Adrenal gland (tissue), 9 donors: ENCODE measurements at regions not wholly inside any gene's neighbourhood (a gene's known extent, or its start where the extent isn't known, plus 50 kb on each side); places are given as distances from the start of the nearest gene placed in this dataset.
"Not testable (repeated sequence)": the region's sequence is repeated elsewhere in the genome, so short reads cannot be mapped to it uniquely, and the experiment has no call there.

Experiments used
- DNase-seq, 7 donors: peaks; one replicate each; pipeline ENCODE4 v3.0.0-alpha.2; 2019 to 2020
- H3K27ac ChIP-seq, 5 donors: fragments of 200-600 bp; sonication (generic) in 4 of 5; 1 replicate in 3 of 5; 2 replicates in 2 of 5; pipeline versions ENCODE4 v1.5.1 to v1.8.0; 2016 to 2020; ENCODE audit warnings: mild to moderate bottlenecking in 1 of 5
- H3K27me3 ChIP-seq: fragments of 200-600 bp; 2 replicates; pipeline ENCODE4 v1.8.0; 2021
- H3K36me3 ChIP-seq, 2 donors: fragments of 200-600 bp; replicated peaks in 1 of 2; 1 replicate in 1 of 2; 2 replicates in 1 of 2; pipeline versions ENCODE4 v1.5.1 to v1.8.0; 2018 to 2022
- H3K4me1 ChIP-seq, 2 donors: fragments of 200-600 bp; replicated peaks in 1 of 2; 1 replicate in 1 of 2; 2 replicates in 1 of 2; pipeline versions ENCODE4 v1.5.1 to v1.8.0; 2018 to 2021
- H3K4me3 ChIP-seq, 4 donors: fragments of 200-600 bp; sonication (generic) in 3 of 4; one replicate each; pipeline ENCODE4 v1.5.1; 2016 to 2018
- H3K9me3 ChIP-seq, 3 donors: fragments of 200-600 bp; sonication (generic) in 1 of 3; replicated peaks in 1 of 3; 1 replicate in 2 of 3; 2 replicates in 1 of 3; pipeline versions ENCODE4 v1.5.1 to v1.8.0; 2016 to 2021
- POLR2A ChIP-seq, 2 donors: fragments of 450-650 bp; IDR thresholded peaks; one replicate each; pipeline ENCODE4 v1.6.1; 2017; ENCODE audit warnings: antibody characterized with exemption in 2 of 2, mild to moderate bottlenecking in 2 of 2, moderate library complexity in 1 of 2
- WGBS, 4 donors: extraction: QIAGEN DNeasy Blood & Tissue Kit in 2 of 4; methylation state at CpG; one replicate each; pipeline versions ENCODE4 v1.1.5 to v1.1.7; 2013 to 2017; 5-methylcytosine and 5-hydroxymethylcytosine counted together
- intact Hi-C, 2 donors: fragments of 100-400 bp; cut with DNase I; formaldehyde crosslinking; loops; one replicate each; pipeline versions ENCODE4 v1.14.1 to v1.15.0; 2022 to 2023
- TF ChIP-seq, protein P1 (sequence below), 6 experiments: fragments of 450-650 bp in 4 of 6; fragments of 200-600 bp in 2 of 6; sonication (generic) in 1 of 6; IDR thresholded peaks; 1 replicate in 5 of 6; 2 replicates in 1 of 6; pipeline versions ENCODE4 v1.5.1 to v1.8.0; 2016 to 2021; ENCODE audit warnings: antibody characterized with exemption in 6 of 6, mild to moderate bottlenecking in 2 of 6, moderate library complexity in 1 of 6
- donor health status: healthy with polysubstance abuse.
- donor health status: Bipolar disorder and iron deficiency.
- donor health status: DM: yes; HTN: yes; CAD: no.
- donor health status: DM: no; HTN: no; CAD: no.
- donor health status: DM: no; HTN: no; CAD: no.

DNA sequence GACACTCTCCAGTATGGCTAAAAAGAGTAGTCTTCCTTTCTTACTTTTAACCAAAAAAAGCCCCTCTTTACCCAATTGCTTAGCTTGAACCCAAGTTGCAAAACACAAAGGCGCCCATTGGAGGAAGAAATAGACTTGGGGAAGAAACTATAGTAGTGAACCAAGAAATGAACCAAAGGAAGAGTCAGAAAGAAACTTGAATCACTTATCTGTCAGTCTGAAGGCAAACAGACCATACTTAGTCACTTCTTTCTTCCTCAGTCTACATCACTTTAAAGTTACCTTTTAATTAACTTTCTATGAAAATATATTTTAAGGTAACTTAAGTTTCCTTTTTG is 161.4 kb upstream of the GIMD1 start:
- intact Hi-C loops = no loop called here
- TF ChIP-seq, protein P1, sequence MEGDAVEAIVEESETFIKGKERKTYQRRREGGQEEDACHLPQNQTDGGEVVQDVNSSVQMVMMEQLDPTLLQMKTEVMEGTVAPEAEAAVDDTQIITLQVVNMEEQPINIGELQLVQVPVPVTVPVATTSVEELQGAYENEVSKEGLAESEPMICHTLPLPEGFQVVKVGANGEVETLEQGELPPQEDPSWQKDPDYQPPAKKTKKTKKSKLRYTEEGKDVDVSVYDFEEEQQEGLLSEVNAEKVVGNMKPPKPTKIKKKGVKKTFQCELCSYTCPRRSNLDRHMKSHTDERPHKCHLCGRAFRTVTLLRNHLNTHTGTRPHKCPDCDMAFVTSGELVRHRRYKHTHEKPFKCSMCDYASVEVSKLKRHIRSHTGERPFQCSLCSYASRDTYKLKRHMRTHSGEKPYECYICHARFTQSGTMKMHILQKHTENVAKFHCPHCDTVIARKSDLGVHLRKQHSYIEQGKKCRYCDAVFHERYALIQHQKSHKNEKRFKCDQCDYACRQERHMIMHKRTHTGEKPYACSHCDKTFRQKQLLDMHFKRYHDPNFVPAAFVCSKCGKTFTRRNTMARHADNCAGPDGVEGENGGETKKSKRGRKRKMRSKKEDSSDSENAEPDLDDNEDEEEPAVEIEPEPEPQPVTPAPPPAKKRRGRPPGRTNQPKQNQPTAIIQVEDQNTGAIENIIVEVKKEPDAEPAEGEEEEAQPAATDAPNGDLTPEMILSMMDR (IDR thresholded peaks at IDR 0.05) = no peak
- no peak for TF ChIP-seq POLR2A (IDR thresholded peaks at IDR 0.05)
- no peak for DNase-seq
- Histone ChIP-seq H3K27ac (no peak overlapping the region), H3K4me1 (no peaks in the 10 kb centered on the region), H3K9me3 (no peaks in the 10 kb centered on the region), H3K27me3 (no peaks in the 10 kb centered on the region), H3K36me3 (no peaks in the 10 kb centered on the region), H3K4me3 (no peak overlapping the region)
- 68 to 78% (median 72%) methylated on average over 1 of the region's 1 CpG for WGBS, 4 donors

DNA sequence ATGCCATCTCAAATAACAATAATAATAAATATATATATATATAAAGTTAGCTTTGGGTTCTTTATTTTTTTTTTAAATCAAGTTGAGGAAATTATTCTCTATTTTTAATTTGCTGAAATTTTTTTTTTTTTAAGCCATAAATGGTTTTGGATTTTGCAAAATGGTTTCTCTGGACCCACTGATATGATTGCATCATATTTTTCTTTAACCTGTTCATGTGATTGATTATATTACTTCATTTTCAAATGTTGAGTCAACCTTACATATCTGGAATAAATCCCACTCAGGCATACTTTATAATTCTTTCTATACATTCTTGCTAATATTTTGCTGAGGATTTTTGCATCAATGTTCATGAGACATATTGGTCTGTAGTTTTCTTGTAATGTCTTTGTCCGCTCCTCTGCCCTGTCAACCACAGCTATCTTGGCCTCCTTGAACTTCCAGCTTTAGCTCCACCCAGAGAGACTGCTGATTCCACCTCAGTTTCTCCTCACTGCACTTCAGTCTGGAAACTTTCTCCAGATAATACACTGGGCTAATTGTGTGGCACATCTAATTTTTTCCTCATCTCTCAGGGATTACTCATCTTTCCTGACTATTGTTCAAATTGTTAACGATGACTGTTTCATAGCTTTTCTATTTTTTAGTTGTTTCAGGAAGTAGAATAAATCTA is 160.9 kb upstream of the GIMD1 start:
- no peak for DNase-seq
- intact Hi-C loops = no loop called here
- WGBS, 4 donors = 77 to 80% (median 79%) methylated on average over 2 of the region's 2 CpGs
- H3K9me3 ChIP-seq = no peaks in the 10 kb centered on the region
- no peaks in the 10 kb centered on the region for H3K4me1 ChIP-seq
- no peak overlapping the region for H3K4me3 ChIP-seq
- H3K27ac ChIP-seq = no peak overlapping the region
- no peaks in the 10 kb centered on the region for H3K27me3 ChIP-seq
- no peaks in the 10 kb centered on the region for H3K36me3 ChIP-seq
- no peak for TF ChIP-seq POLR2A (IDR thresholded peaks at IDR 0.05)
- TF ChIP-seq, protein P1 (IDR thresholded peaks at IDR 0.05) = no peak

GRCh38 chr4:106527316-106527715 is 158.7 kb upstream of the GIMD1 start:
- H3K9me3 ChIP-seq = no peaks in the 10 kb centered on the region
- 80 to 99% (median 89%) methylated on average over 2 of the region's 2 CpGs for WGBS, 4 donors
- intact Hi-C loops = no loop called here
- TF ChIP-seq POLR2A (IDR thresholded peaks at IDR 0.05) = no peak
- no peaks in the 10 kb centered on the region for H3K4me1 ChIP-seq
- H3K27me3 ChIP-seq = no peaks in the 10 kb centered on the region
- H3K27ac ChIP-seq = no peak overlapping the region
- no peak overlapping the region for H3K4me3 ChIP-seq
- H3K36me3 ChIP-seq = no peaks in the 10 kb centered on the region
- DNase-seq = no peak

GRCh38 chr4:106525425-106525824 is 156.8 kb upstream of the GIMD1 start:
- H3K4me3 ChIP-seq, H3K27me3 ChIP-seq, H3K36me3 ChIP-seq, H3K4me1 ChIP-seq, H3K27ac ChIP-seq, DNase-seq, H3K9me3 ChIP-seq, intact Hi-C loops: not testable (repeated sequence)
- 93 to 98% (median 95%) methylated on average over 15 to 27 of the region's 27 CpGs for WGBS, 4 donors

- H3K36me3 ChIP-seq, H3K27ac ChIP-seq, H3K9me3 ChIP-seq, DNase-seq, H3K27me3 ChIP-seq, intact Hi-C loops, H3K4me3 ChIP-seq, H3K4me1 ChIP-seq: not testable (repeated sequence)
- WGBS, 4 donors = 78 to 85% (median 83%) methylated on average over 8 of the region's 8 CpGs
These were observed 156.2 kb upstream of the GIMD1 start for GRCh38 chr4:106524772-106525171.

DNA sequence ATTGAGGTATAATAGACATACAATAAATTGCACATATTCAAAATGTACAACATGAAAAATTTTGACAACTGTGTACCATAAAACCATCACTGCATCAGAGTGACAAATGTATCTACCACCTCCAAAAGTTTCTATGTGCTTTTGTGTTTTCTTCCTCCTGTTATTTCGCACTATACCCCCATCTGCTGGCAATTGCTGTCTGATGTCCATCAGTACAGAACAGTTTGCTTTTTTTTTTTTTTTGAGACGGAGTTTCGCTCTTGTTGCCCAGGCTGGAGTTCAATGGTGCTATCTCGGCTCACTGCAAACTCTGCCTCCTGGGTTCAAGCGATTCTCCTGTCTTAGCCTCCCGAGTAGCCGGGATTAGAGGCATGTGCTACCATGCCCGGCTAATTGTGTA is 154.3 kb upstream of the GIMD1 start:
- Histone ChIP-seq H3K4me3 (no peak overlapping the region), H3K36me3 (no peaks in the 10 kb centered on the region), H3K9me3 (no peaks in the 10 kb centered on the region), H3K4me1 (no peaks in the 10 kb centered on the region), H3K27ac (no peak overlapping the region), H3K27me3 (no peaks in the 10 kb centered on the region)
- intact Hi-C loops = no loop called here
- whole genome bisulfite sequencing, 4 donors = 84 to 91% (median 90%) methylated on average over 8 of the region's 8 CpGs
- TF ChIP-seq, protein P1 (IDR thresholded peaks at IDR 0.05) = no peak
- no peak for TF ChIP-seq POLR2A (IDR thresholded peaks at IDR 0.05)
- no peak for DNase-seq
